Hematopoietic multipotent progenitor cell treated with erythropoietin and hydrocortisone succinate and interleukin-3 and kit ligand, for 8 days (in vitro differentiated cells): ENCODE measurements at regions not wholly inside any gene's neighbourhood (a gene's known extent, or its start where the extent isn't known, plus 50 kb on each side); places are given as distances from the start of the nearest gene placed in this dataset.

ENCODE experiments used
- DNase-seq: peaks from one replicate; pipeline ENCODE4 v3.0.0-alpha.2; 2015

GRCh38 chr15:70318594-70319465 lies 221.1 kb upstream of the TLE3 start:
- DNase-seq = no peak

GRCh38 chr15:70316059-70316600 lies 218.4 kb upstream of the TLE3 start:
- no peak for DNase-seq

GRCh38 chr15:70315431-70315830 lies 217.7 kb upstream of the TLE3 start:
- DNase-seq = no peak

GRCh38 chr15:70314688-70315087 lies 217.0 kb upstream of the TLE3 start:
- DNase-seq = no peak

GRCh38 chr15:70314018-70314354 lies 216.3 kb upstream of the TLE3 start:
- no peak for DNase-seq

GRCh38 chr15:70313099-70314017 lies 215.6 kb upstream of the TLE3 start:
- no peak for DNase-seq

- DNase-seq = no peak
Observed at GRCh38 chr15:70311821-70312220, 214.1 kb upstream of the TLE3 start.

GRCh38 chr15:70309716-70310115 lies 212.0 kb upstream of the TLE3 start:
- no peak for DNase-seq

- DNase-seq = no peak
Observed at GRCh38 chr15:70308735-70309434, 211.2 kb upstream of the TLE3 start.

- peak; percentile 2 for DNase-seq
Observed at GRCh38 chr15:70308011-70308734, 210.5 kb upstream of the TLE3 start.

GRCh38 chr15:70306582-70306981 lies 208.9 kb upstream of the TLE3 start:
- no peak for DNase-seq

GRCh38 chr15:70306081-70306480 lies 208.4 kb upstream of the TLE3 start:
- DNase-seq = no peak

GRCh38 chr15:70303981-70304380 lies 206.3 kb upstream of the TLE3 start:
- no peak for DNase-seq

- DNase-seq = no peak
Observed at GRCh38 chr15:70302360-70302759, 204.6 kb upstream of the TLE3 start.

- DNase-seq = no peak
Observed at GRCh38 chr15:70301396-70301795, 203.7 kb upstream of the TLE3 start.

GRCh38 chr15:70299931-70300869 lies 202.5 kb upstream of the TLE3 start:
- no peak for DNase-seq

- DNase-seq = no peak
Observed at GRCh38 chr15:70297465-70298058, 199.8 kb upstream of the TLE3 start.

GRCh38 chr15:70294731-70295305 lies 197.1 kb upstream of the TLE3 start:
- DNase-seq = no peak

GRCh38 chr15:70293591-70294470 lies 196.1 kb upstream of the TLE3 start:
- no peak for DNase-seq
